Ishikawa (cell line): ENCODE measurements at regions not wholly inside any gene's neighbourhood (a gene's known extent, or its start where the extent isn't known, plus 50 kb on each side); places are given as distances from the start of the nearest gene placed in this dataset.

Source experiments
- CEBPB ChIP-seq: IDR thresholded peaks from 2 replicates; pipeline ENCODE4 v1.6.1; 2012
- CREB1 ChIP-seq: IDR thresholded peaks from 2 replicates; pipeline ENCODE4 v1.6.1; 2012; ENCODE audit warnings: low read depth
- EGR1 ChIP-seq: IDR thresholded peaks from 2 replicates; pipeline ENCODE4 v1.6.1; 2012
- EP300 ChIP-seq: IDR thresholded peaks from 2 replicates; pipeline ENCODE4 v1.6.1; 2012; ENCODE audit warnings: borderline replicate concordance
- FOXM1 ChIP-seq: IDR thresholded peaks from 2 replicates; pipeline ENCODE4 v1.6.1; 2012; ENCODE audit warnings: low read depth, borderline replicate concordance
- MAX ChIP-seq: IDR thresholded peaks from 2 replicates; pipeline ENCODE4 v1.6.1; 2012
- NFIC ChIP-seq: IDR thresholded peaks from 2 replicates; pipeline ENCODE4 v1.6.1; 2012
- RAD21 ChIP-seq: IDR thresholded peaks from 2 replicates; pipeline ENCODE4 v1.6.1; 2012; ENCODE audit warnings: low read depth
- REST ChIP-seq: IDR thresholded peaks from 2 replicates; pipeline ENCODE4 v1.6.1; 2012; ENCODE audit warnings: low read depth, mild to moderate bottlenecking
- TAF1 ChIP-seq: IDR thresholded peaks from 2 replicates; pipeline ENCODE4 v1.6.1; 2012; ENCODE audit warnings: low read depth, mild to moderate bottlenecking
- TCF12 ChIP-seq: IDR thresholded peaks from 2 replicates; pipeline ENCODE4 v1.6.1; 2012; ENCODE audit warnings: low read depth
- TEAD4 ChIP-seq: IDR thresholded peaks from 2 replicates; pipeline ENCODE4 v1.6.1; 2012
- USF1 ChIP-seq: IDR thresholded peaks from 2 replicates; pipeline ENCODE4 v1.6.1; 2012
- YY1 ChIP-seq: IDR thresholded peaks from 2 replicates; pipeline ENCODE4 v1.6.1; 2012; ENCODE audit warnings: low read depth
- ZBTB7A ChIP-seq: IDR thresholded peaks from 2 replicates; pipeline ENCODE4 v1.6.1; 2012; ENCODE audit warnings: low read depth

- no peak for TF ChIP-seq USF1
- no peak for TF ChIP-seq REST
- no peak for TF ChIP-seq YY1
- TF ChIP-seq TAF1, result no peak
- TF ChIP-seq EP300, result no peak
- TF ChIP-seq EGR1, result no peak
- no peak for TF ChIP-seq RAD21
- no peak for TF ChIP-seq CEBPB
- no peak for TF ChIP-seq NFIC
- TF ChIP-seq CREB1, result no peak
- no peak for TF ChIP-seq MAX
- no peak for TF ChIP-seq FOXM1
- TF ChIP-seq ZBTB7A, result no peak
- no peak for TF ChIP-seq TEAD4
Measured at GRCh38 chr7:354597-355470, 64.9 kb downstream of the FOXL3 start.

- TF ChIP-seq MAX, result no peak
- no peak for TF ChIP-seq CREB1
- TF ChIP-seq USF1, result no peak
- no peak for TF ChIP-seq ZBTB7A
- no peak for TF ChIP-seq TCF12
- TF ChIP-seq FOXM1, result no peak
- TF ChIP-seq EP300, result no peak
- no peak for TF ChIP-seq TAF1
- TF ChIP-seq RAD21, result no peak
- TF ChIP-seq CEBPB, result no peak
- no peak for TF ChIP-seq TEAD4
- no peak for TF ChIP-seq EGR1
- TF ChIP-seq NFIC, result no peak
- TF ChIP-seq REST, result no peak
- no peak for TF ChIP-seq YY1
Measured at GRCh38 chr7:355568-355967, 65.6 kb downstream of the FOXL3 start.

GRCh38 chr7:356087-356486 is 66.1 kb downstream of the FOXL3 start:
- TF ChIP-seq USF1 (no peak), RAD21 (no peak), YY1 (no peak), NFIC (no peak), EGR1 (no peak), CEBPB (no peak), CREB1 (no peak), REST (no peak), TEAD4 (no peak), TCF12 (no peak), FOXM1 (no peak)
